ENCODE measurements at regions not wholly inside any gene's neighbourhood (a gene's known extent, or its start where the extent isn't known, plus 50 kb on each side); places are given as distances from the start of the nearest gene placed in this dataset.

GRCh38 chr14:71703477-71703876 is 228.8 kb upstream of the RGS6 start:
- no peaks in the 10 kb centered on the region for H3K27me3 ChIP-seq
- no peak overlapping the region for H3K27ac ChIP-seq
- TF ChIP-seq POLR2A (IDR thresholded peaks at IDR 0.05) (no peak), POLR2AphosphoS5 (IDR thresholded peaks at IDR 0.05) (no peak)
- no peaks in the 10 kb centered on the region for H3K9me3 ChIP-seq
- H3K36me3 ChIP-seq = peaks cover 0 to 5% (median 2%) of the 10 kb centered on the region in 4 donors
- in situ Hi-C loops (cut with MboI; ENCODE audit: low pct_ligation_motif_present in 1 of 4, low pct_unique_long_range_greater_than_20kb in 1 of 4, low sequenced_read_pairs in 3 of 4) (no loop called here), intact Hi-C loops (cut with DNase I; ENCODE audit: low total_unique reads) (no loop called here)
- WGBS, 2 donors (ENCODE audit: low coverage in 1 of 2) = 58 to 65% methylated on average over 3 to 4 of the region's 4 CpGs
- no peak overlapping the region for H3K4me3 ChIP-seq
- H3K4me1 ChIP-seq = peaks cover 0 to 4% (median 0%) of the 10 kb centered on the region in 4 donors
- DNase-seq = no peak

GRCh38 chr14:71704210-71704609 is 228.0 kb upstream of the RGS6 start:
- Histone ChIP-seq H3K4me3 (no peak overlapping the region), H3K27me3 (no peaks in the 10 kb centered on the region), H3K36me3 (peaks cover 0 to 5% (median 2%) of the 10 kb centered on the region in 4 donors), H3K4me1 (peaks cover 0 to 4% (median 0%) of the 10 kb centered on the region in 4 donors), H3K9me3 (no peaks in the 10 kb centered on the region), H3K27ac (no peak overlapping the region)
- in situ Hi-C loops (cut with MboI; ENCODE audit: low pct_ligation_motif_present in 1 of 4, low pct_unique_long_range_greater_than_20kb in 1 of 4, low sequenced_read_pairs in 3 of 4) (no loop called here), intact Hi-C loops (cut with DNase I; ENCODE audit: low total_unique reads) (no loop called here)
- 92 to 100% methylated on average over 1 of the region's 1 CpG for WGBS, 2 donors (ENCODE audit: low coverage in 1 of 2)
- no peak for DNase-seq
- no peak for TF ChIP-seq CTCF (IDR thresholded peaks at IDR 0.05)
- TF ChIP-seq EP300 (IDR thresholded peaks at IDR 0.05; ENCODE audit: low read depth) = no peak
- no peak for TF ChIP-seq POLR2A (IDR thresholded peaks at IDR 0.05)
- TF ChIP-seq POLR2AphosphoS5 (IDR thresholded peaks at IDR 0.05) = no peak

GRCh38 chr14:71705460-71705859 is 226.8 kb upstream of the RGS6 start:
- H3K27ac ChIP-seq = no peak overlapping the region
- no peak overlapping the region for H3K4me3 ChIP-seq
- in situ Hi-C loops (cut with MboI; ENCODE audit: low pct_ligation_motif_present in 1 of 4, low pct_unique_long_range_greater_than_20kb in 1 of 4, low sequenced_read_pairs in 3 of 4) (no loop called here), intact Hi-C loops (cut with DNase I; ENCODE audit: low total_unique reads) (no loop called here)
- no peaks in the 10 kb centered on the region for H3K27me3 ChIP-seq
- H3K36me3 ChIP-seq = peaks cover 0 to 16% (median 3%) of the 10 kb centered on the region in 4 donors
- WGBS, 2 donors (ENCODE audit: low coverage in 1 of 2) = 90% methylated on average over 4 of the region's 4 CpGs; no CpG with 5 or more reads in 1 of the 2 donors
- TF ChIP-seq POLR2AphosphoS5 (IDR thresholded peaks at IDR 0.05) (no peak), POLR2A (IDR thresholded peaks at IDR 0.05) (no peak), CTCF (IDR thresholded peaks at IDR 0.05) (no peak), EP300 (IDR thresholded peaks at IDR 0.05; ENCODE audit: low read depth) (no peak)
- DNase-seq = no peak
- H3K4me1 ChIP-seq = peaks cover 0 to 4% (median 0%) of the 10 kb centered on the region in 4 donors
- H3K9me3 ChIP-seq = no peaks in the 10 kb centered on the region

GRCh38 chr14:71709076-71709475 is 223.2 kb upstream of the RGS6 start:
- in situ Hi-C loops (cut with MboI; ENCODE audit: low pct_ligation_motif_present in 1 of 4, low pct_unique_long_range_greater_than_20kb in 1 of 4, low sequenced_read_pairs in 3 of 4) = no loop called here
- Histone ChIP-seq H3K27ac (no peak overlapping the region), H3K27me3 (no peaks in the 10 kb centered on the region), H3K9me3 (no peaks in the 10 kb centered on the region), H3K36me3 (peaks cover 0 to 13% (median 3%) of the 10 kb centered on the region in 4 donors), H3K4me3 (no peak overlapping the region), H3K4me1 (peaks cover 0 to 8% (median 0%) of the 10 kb centered on the region in 4 donors)
- WGBS, 2 donors (ENCODE audit: low coverage in 1 of 2) = 98% methylated on average over 9 of the region's 9 CpGs
- no peak for DNase-seq
- TF ChIP-seq POLR2A (IDR thresholded peaks at IDR 0.05) (no peak), CTCF (IDR thresholded peaks at IDR 0.05) (no peak), POLR2AphosphoS5 (IDR thresholded peaks at IDR 0.05) (no peak), EP300 (IDR thresholded peaks at IDR 0.05; ENCODE audit: low read depth) (no peak)
- intact Hi-C loops (cut with DNase I; ENCODE audit: low total_unique reads) = no loop called here

GRCh38 chr14:71709987-71710386 is 222.2 kb upstream of the RGS6 start:
- in situ Hi-C loops (cut with MboI; ENCODE audit: low pct_ligation_motif_present in 1 of 4, low pct_unique_long_range_greater_than_20kb in 1 of 4, low sequenced_read_pairs in 3 of 4) = no loop called here
- no peaks in the 10 kb centered on the region for H3K27me3 ChIP-seq
- H3K9me3 ChIP-seq = no peaks in the 10 kb centered on the region
- intact Hi-C loops (cut with DNase I; ENCODE audit: low total_unique reads) = no loop called here
- WGBS, 2 donors (ENCODE audit: low coverage in 1 of 2) = 90 to 98% methylated on average over 5 to 7 of the region's 7 CpGs
- TF ChIP-seq POLR2AphosphoS5 (IDR thresholded peaks at IDR 0.05) = no peak
- TF ChIP-seq POLR2A (IDR thresholded peaks at IDR 0.05) = no peak
- no peak for TF ChIP-seq CTCF (IDR thresholded peaks at IDR 0.05)
- no peak for TF ChIP-seq EP300 (IDR thresholded peaks at IDR 0.05; ENCODE audit: low read depth)
- no peak overlapping the region for H3K4me3 ChIP-seq
- peaks cover 0 to 8% (median 0%) of the 10 kb centered on the region in 4 donors for H3K4me1 ChIP-seq
- DNase-seq = no peak
- no peak overlapping the region for H3K27ac ChIP-seq
- peaks cover 0 to 13% (median 3%) of the 10 kb centered on the region in 4 donors for H3K36me3 ChIP-seq

All from transverse colon (tissue), 4 donors.